Caco-2 (cell line): ENCODE measurements at regions not wholly inside any gene's neighbourhood (a gene's known extent, or its start where the extent isn't known, plus 50 kb on each side); places are given as distances from the start of the nearest gene placed in this dataset.

Experiments
- BruUV-seq: library from RNA; stranded (reverse); fragments of 400-500 nt; replicated peaks from 2 replicates; lab custom pipeline; 2021; lab: Mats Ljungman, UMichigan
- CTCF ChIA-PET: fragments of 300-600 bp; sonication (Branson Sonifier 250); formaldehyde crosslinking; loops from one replicate; lab custom pipeline; 2022; ENCODE audit warnings: antibody characterized with exemption; lab: Charles Lee
- POLR2A ChIA-PET: fragments of 300-600 bp; sonication (Branson Sonifier 250); formaldehyde crosslinking; loops from one replicate; lab custom pipeline; 2022; ENCODE audit warnings: antibody characterized with exemption; lab: Charles Lee
- DNase-seq, 2 experiments: peaks; one replicate each; pipeline versions ENCODE4 v3.0.0 to v3.0.0-alpha.2; 2020 to 2022
- H3K27me3 ChIP-seq: replicated peaks from 2 replicates; pipeline ENCODE4 v1.6.0; 2011; ENCODE audit warnings: low read length; ENCODE audit not compliant: control insufficient read depth, insufficient read depth
- H3K36me3 ChIP-seq: 2 replicates; pipeline ENCODE4 v1.5.1; 2011; ENCODE audit warnings: low read length; ENCODE audit not compliant: control insufficient read depth, insufficient read depth
- H3K4me1 ChIP-seq: fragments of 250-450 bp; sonication (Bioruptor Pico); 2 replicates; pipeline ENCODE4 v1.5.1; 2020; ENCODE audit warnings: mild to moderate bottlenecking
- H3K4me3 ChIP-seq: 2 replicates; pipeline ENCODE4 v1.5.1; 2011; ENCODE audit warnings: low read depth, mild to moderate bottlenecking, control low read depth, low read length
- H3K9me3 ChIP-seq: fragments of 250-450 bp; sonication (Bioruptor Pico); 2 replicates; pipeline ENCODE4 v1.5.1; 2020; ENCODE audit warnings: mild to moderate bottlenecking, moderate library complexity
- H3K27ac Mint-ChIP-seq: one replicate; pipeline ENCODE4 v1.8.0; 2022; ENCODE audit warnings: mixed read lengths; ENCODE audit not compliant: unreplicated experiment
- H3K27me3 Mint-ChIP-seq: one replicate; pipeline ENCODE4 v1.8.0; 2022; ENCODE audit warnings: mixed read lengths; ENCODE audit not compliant: insufficient read depth, unreplicated experiment
- H3K36me3 Mint-ChIP-seq: one replicate; pipeline ENCODE4 v1.8.0; 2022; ENCODE audit warnings: mild to moderate bottlenecking, mixed read lengths; ENCODE audit not compliant: insufficient read depth, unreplicated experiment
- H3K4me1 Mint-ChIP-seq: one replicate; pipeline ENCODE4 v1.8.0; 2022; ENCODE audit warnings: low read depth, mixed read lengths; ENCODE audit not compliant: unreplicated experiment
- H3K4me3 Mint-ChIP-seq: one replicate; pipeline ENCODE4 v1.8.0; 2022; ENCODE audit warnings: mild to moderate bottlenecking, moderate library complexity, mixed read lengths; ENCODE audit not compliant: unreplicated experiment
- H3K9me3 Mint-ChIP-seq: one replicate; pipeline ENCODE4 v1.8.0; 2022; ENCODE audit warnings: mixed read lengths; ENCODE audit not compliant: unreplicated experiment
- CTCF ChIP-seq, 2 experiments: fragments of 200-600 bp in 1 of 2; IDR thresholded peaks; 1 replicate in 1 of 2; 2 replicates in 1 of 2; pipeline versions ENCODE4 v1.5.1 to v1.8.0; 2011 to 2022; ENCODE audit warnings: antibody characterized with exemption in 1 of 2, control low read depth in 1 of 2, inconsistent platforms in 1 of 2, low read depth in 1 of 2, low read length in 1 of 2, mild to moderate bottlenecking in 1 of 2, moderate library complexity in 1 of 2; ENCODE audit not compliant: insufficient read depth in 1 of 2, severe bottlenecking in 1 of 2, unreplicated experiment in 1 of 2
- intact Hi-C: fragments of 100-400 bp; cut with micrococcal nuclease; formaldehyde crosslinking; loops from one replicate; pipeline ENCODE4 v1.10.0; 2022; ENCODE audit not compliant: unreplicated experiment

GRCh38 chr2:37826611-37827010 lies 98.5 kb upstream of the RMDN2 start:
- H3K27me3 ChIP-seq: no peaks in the 10 kb centered on the region
- H3K4me3 Mint-ChIP-seq: no peak overlapping the region
- peak overlapping the region; percentile 86 for H3K27ac Mint-ChIP-seq
- H3K4me1 Mint-ChIP-seq: peaks cover 24% of the 10 kb centered on the region
- CTCF ChIA-PET: interaction anchor here (1.1 kb wide), 1 partner anchor 412 kb away, joined by 6 read pairs; no protein-coding TSS in a partner anchor
- H3K36me3 ChIP-seq: no peaks in the 10 kb centered on the region
- peaks cover 50% of the 10 kb centered on the region for H3K4me1 ChIP-seq
- no TSS peak for BruUV-seq
- no peak overlapping the region for H3K4me3 ChIP-seq
- no peak for DNase-seq
- TF ChIP-seq CTCF (IDR thresholded peaks at IDR 0.05; ENCODE audit: insufficient read depth in 1 of 2, low read depth in 1 of 2, low read length in 1 of 2, severe bottlenecking in 1 of 2, unreplicated experiment in 1 of 2): no peak
- no peaks in the 10 kb centered on the region for H3K27me3 Mint-ChIP-seq
- no peaks in the 10 kb centered on the region for H3K9me3 ChIP-seq
- no peaks in the 10 kb centered on the region for H3K36me3 Mint-ChIP-seq
- POLR2A ChIA-PET: interaction anchor here (1.1 kb wide), 1 partner anchor 156 kb away, joined by 4 read pairs; no protein-coding TSS in a partner anchor
- intact Hi-C loops: loop anchor here (2.0 kb wide), 1 partner anchor 14 kb away; no protein-coding TSS in a partner anchor
- no peaks in the 10 kb centered on the region for H3K9me3 Mint-ChIP-seq

GRCh38 chr2:37827455-37827854 lies 97.6 kb upstream of the RMDN2 start:
- CTCF ChIA-PET: interaction anchor here (1.1 to 1.6 kb wide), 2 partner anchors 50 to 413 kb away, joined by 6 read pairs; no protein-coding TSS in a partner anchor
- H3K27me3 Mint-ChIP-seq: no peaks in the 10 kb centered on the region
- Histone ChIP-seq H3K4me1 (peaks cover 56% of the 10 kb centered on the region), H3K4me3 (no peak overlapping the region), H3K9me3 (no peaks in the 10 kb centered on the region), H3K27me3 (no peaks in the 10 kb centered on the region), H3K36me3 (no peaks in the 10 kb centered on the region)
- H3K9me3 Mint-ChIP-seq: no peaks in the 10 kb centered on the region
- peak overlapping the region; percentile 86 for H3K27ac Mint-ChIP-seq
- H3K36me3 Mint-ChIP-seq: no peaks in the 10 kb centered on the region
- TSS peak; percentile 83 for BruUV-seq
- TF ChIP-seq CTCF (IDR thresholded peaks at IDR 0.05; ENCODE audit: insufficient read depth in 1 of 2, low read depth in 1 of 2, low read length in 1 of 2, severe bottlenecking in 1 of 2, unreplicated experiment in 1 of 2): no peak
- H3K4me3 Mint-ChIP-seq: peak overlapping the region; percentile 18
- peaks cover 28% of the 10 kb centered on the region for H3K4me1 Mint-ChIP-seq
- intact Hi-C loops: loop anchor here (2.0 kb wide), 1 partner anchor 15 kb away; no protein-coding TSS in a partner anchor
- POLR2A ChIA-PET: interaction anchor here (0.6 to 1.1 kb wide), 4 partner anchors 138 to 447 kb away, joined by 3 to 7 read pairs (median 6); no protein-coding TSS in a partner anchor
- no peak for DNase-seq

- POLR2A ChIA-PET: interaction anchor here (0.6 to 1.1 kb wide), 2 partner anchors 155 to 447 kb away, joined by 7 read pairs; no protein-coding TSS in a partner anchor
- no peaks in the 10 kb centered on the region for H3K36me3 ChIP-seq
- H3K4me1 Mint-ChIP-seq: peaks cover 31% of the 10 kb centered on the region
- H3K27me3 Mint-ChIP-seq: no peaks in the 10 kb centered on the region
- H3K4me3 Mint-ChIP-seq: peak overlapping the region; percentile 20
- intact Hi-C loops: loop anchor here (1.0 to 2.0 kb wide), 6 partner anchors 15 to 258 kb away; no protein-coding TSS in a partner anchor
- H3K9me3 Mint-ChIP-seq: no peaks in the 10 kb centered on the region
- H3K36me3 Mint-ChIP-seq: no peaks in the 10 kb centered on the region
- BruUV-seq: no TSS peak
- H3K4me1 ChIP-seq: peaks cover 56% of the 10 kb centered on the region
- no peak overlapping the region for H3K4me3 ChIP-seq
- peak overlapping the region; percentile 86 for H3K27ac Mint-ChIP-seq
- no peaks in the 10 kb centered on the region for H3K9me3 ChIP-seq
- H3K27me3 ChIP-seq: no peaks in the 10 kb centered on the region
- TF ChIP-seq CTCF (IDR thresholded peaks at IDR 0.05; ENCODE audit: insufficient read depth in 1 of 2, low read depth in 1 of 2, low read length in 1 of 2, severe bottlenecking in 1 of 2, unreplicated experiment in 1 of 2): no peak
- peak; percentile 68 to 79 for DNase-seq
- CTCF ChIA-PET: interaction anchor here (0.7 to 1.6 kb wide), 2 partner anchors 49 to 413 kb away, joined by 6 to 15 read pairs; no protein-coding TSS in a partner anchor
Measured at GRCh38 chr2:37827911-37828511, 97.1 kb upstream of the RMDN2 start.
